ENCODE measurements at regions not wholly inside any gene's neighbourhood (a gene's known extent, or its start where the extent isn't known, plus 50 kb on each side); places are given as distances from the start of the nearest gene placed in this dataset.
A peak's percentile ranks its signal among the peaks of the same experiment; 100 is the strongest.

DNA sequence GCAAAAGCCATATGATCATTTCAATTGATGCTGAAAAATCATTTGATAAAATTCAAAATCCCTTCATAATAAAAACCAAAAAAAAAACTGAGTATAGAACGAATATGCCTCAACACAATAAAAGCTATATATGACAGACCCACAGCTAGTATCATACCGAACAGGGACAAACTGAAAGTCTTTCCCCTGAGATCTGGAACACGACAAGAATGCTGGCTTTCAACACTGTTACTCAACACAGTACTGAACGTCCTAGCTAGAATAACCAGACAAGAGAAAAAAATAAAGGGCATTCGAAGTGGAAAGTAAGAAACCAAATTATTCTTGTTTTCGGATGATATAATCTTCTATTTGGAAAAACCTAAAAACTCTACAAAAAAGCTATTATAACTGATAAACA is 559.9 kb downstream of the EPM2A start:
- Mint-ChIP-seq H3K4me3 (no peak overlapping the region), H3K9me3 (peaks cover 6 to 39% (median 14%) of the 10 kb centered on the region in 7 donors), H3K4me1 (no peaks in the 10 kb centered on the region), H3K36me3 (no peaks in the 10 kb centered on the region), H3K27ac (no peak overlapping the region), H3K27me3 (peaks cover 0 to 5% (median 4%) of the 10 kb centered on the region in 3 donors)
- ATAC-seq (ENCODE audit: low read depth in 2 of 2) (no peak), DNase-seq (no peak)

GRCh38 chr6:145178391-145178790 is 556.9 kb downstream of the EPM2A start:
- Mint-ChIP-seq H3K9me3 (peaks cover 6 to 39% (median 14%) of the 10 kb centered on the region in 7 donors), H3K27me3 (peaks cover 0 to 4% (median 0%) of the 10 kb centered on the region in 3 donors), H3K36me3 (no peaks in the 10 kb centered on the region), H3K4me3 (no peak overlapping the region), H3K27ac (no peak overlapping the region), H3K4me1 (no peaks in the 10 kb centered on the region)
- no peak for DNase-seq
- ATAC-seq (ENCODE audit: low read depth in 2 of 2): no peak

DNA sequence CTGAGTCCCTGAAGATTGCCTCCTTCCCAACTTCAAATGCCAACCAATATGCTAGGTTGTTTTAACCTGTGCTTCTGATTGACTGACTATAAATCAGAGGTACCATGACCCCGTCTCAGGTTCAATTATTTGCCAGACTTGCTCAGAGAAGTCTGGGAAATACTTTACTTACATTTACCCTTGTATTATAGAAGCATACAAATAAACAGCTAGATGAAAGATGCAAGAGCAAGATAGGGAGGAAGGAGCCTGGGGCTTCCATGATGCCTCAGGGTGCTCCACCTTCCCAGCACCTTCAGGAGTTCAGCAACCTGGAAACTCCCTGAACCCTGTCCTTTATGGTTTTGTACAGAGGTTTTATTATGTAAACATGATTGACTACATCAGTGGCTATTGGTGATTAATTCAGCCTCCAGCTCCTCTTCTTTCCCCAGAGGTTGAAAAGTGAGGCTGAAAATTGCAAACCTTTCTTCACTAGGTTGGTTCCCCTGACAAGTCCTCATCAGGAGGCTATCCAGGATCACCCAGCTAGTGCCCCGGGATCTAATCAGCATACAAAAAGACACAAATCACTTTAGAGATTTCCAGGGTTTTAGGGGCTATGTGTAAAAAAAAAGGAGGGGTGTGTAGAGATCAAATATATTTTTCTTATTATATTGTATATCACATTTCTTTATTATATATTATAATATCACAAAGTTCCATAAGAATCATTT is 547.7 kb downstream of the EPM2A start:
- peak overlapping the region in 1 of 6 donors; percentile 51 for H3K27ac Mint-ChIP-seq
- H3K27me3 Mint-ChIP-seq: no peaks in the 10 kb centered on the region
- no peaks in the 10 kb centered on the region for H3K36me3 Mint-ChIP-seq
- H3K9me3 Mint-ChIP-seq: peaks cover 0 to 8% (median 0%) of the 10 kb centered on the region in 7 donors
- H3K4me3 Mint-ChIP-seq: no peak overlapping the region
- H3K4me1 Mint-ChIP-seq: no peaks in the 10 kb centered on the region
- DNase-seq: no peak
- ATAC-seq (ENCODE audit: low read depth in 2 of 2): no peak

DNA sequence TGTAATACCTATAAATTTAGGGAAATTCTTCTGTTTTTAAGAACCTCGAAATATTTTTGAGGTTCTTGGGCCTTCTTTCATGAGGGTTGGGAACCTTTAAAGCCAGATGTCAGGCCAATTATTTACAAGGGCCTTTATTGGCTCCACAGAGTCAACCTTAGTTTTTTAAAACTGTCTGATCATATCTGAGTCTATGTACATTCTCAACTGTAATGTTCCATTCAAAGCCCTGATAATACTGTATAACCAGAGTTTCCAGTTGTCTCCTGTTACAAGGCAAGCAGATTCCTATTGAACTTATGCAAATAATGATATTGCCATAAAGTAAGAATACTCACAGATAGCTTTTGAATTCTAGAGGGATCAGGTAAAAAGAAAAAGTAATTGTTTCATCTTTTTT is 545.5 kb downstream of the EPM2A start:
- Mint-ChIP-seq H3K36me3 (no peaks in the 10 kb centered on the region), H3K4me3 (no peak overlapping the region), H3K27me3 (no peaks in the 10 kb centered on the region), H3K4me1 (no peaks in the 10 kb centered on the region), H3K27ac (no peak overlapping the region), H3K9me3 (peaks cover 0 to 2% (median 0%) of the 10 kb centered on the region in 7 donors)
- DNase-seq (no peak), ATAC-seq (ENCODE audit: low read depth in 2 of 2) (no peak)

DNA sequence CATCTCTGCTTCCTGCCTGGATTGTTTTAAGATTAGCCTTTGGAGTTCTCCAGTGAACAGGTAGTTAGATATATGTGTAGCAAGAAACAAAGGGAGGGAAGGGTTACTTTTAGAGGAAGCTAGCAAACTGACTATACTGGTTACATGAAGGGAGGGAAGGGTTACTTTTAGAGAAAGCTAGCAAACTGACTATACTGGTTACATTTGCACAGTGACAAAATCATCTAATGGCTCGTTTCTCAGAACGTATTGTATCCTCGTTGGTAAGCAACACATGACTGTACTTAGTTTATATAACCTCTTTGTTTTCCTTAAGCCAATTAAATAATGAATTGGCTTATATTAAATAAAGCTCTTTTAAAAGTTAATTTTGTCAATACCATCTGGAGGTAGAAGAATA is 540.9 kb downstream of the EPM2A start:
- H3K9me3 Mint-ChIP-seq: no peaks in the 10 kb centered on the region
- H3K4me3 Mint-ChIP-seq: no peak overlapping the region
- H3K27ac Mint-ChIP-seq: no peak overlapping the region
- ATAC-seq (ENCODE audit: low read depth in 2 of 2) (no peak), DNase-seq (no peak)
- H3K4me1 Mint-ChIP-seq: no peaks in the 10 kb centered on the region
- no peaks in the 10 kb centered on the region for H3K27me3 Mint-ChIP-seq
- H3K36me3 Mint-ChIP-seq: no peaks in the 10 kb centered on the region

DNA sequence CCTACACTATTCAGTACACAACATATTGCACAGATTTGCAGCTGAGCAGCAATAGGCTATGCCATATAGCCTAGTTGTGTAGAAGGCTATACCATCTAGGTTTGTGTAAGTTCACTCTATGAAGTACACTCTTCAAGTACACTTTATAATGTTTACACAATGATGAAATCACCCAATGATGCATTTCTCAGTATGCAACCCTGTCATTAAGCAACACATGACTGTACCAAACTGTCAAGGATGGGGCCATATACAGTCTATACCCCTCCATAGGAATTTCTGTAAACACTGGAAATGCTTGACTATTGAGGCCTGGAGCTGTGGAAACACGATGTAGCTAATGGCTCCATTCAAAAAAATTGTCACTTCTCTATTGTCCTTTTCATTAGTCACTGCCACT is 535.4 kb downstream of the EPM2A start:
- H3K4me1 Mint-ChIP-seq: no peaks in the 10 kb centered on the region
- H3K27me3 Mint-ChIP-seq: peaks cover 0 to 9% (median 5%) of the 10 kb centered on the region in 3 donors

DNA sequence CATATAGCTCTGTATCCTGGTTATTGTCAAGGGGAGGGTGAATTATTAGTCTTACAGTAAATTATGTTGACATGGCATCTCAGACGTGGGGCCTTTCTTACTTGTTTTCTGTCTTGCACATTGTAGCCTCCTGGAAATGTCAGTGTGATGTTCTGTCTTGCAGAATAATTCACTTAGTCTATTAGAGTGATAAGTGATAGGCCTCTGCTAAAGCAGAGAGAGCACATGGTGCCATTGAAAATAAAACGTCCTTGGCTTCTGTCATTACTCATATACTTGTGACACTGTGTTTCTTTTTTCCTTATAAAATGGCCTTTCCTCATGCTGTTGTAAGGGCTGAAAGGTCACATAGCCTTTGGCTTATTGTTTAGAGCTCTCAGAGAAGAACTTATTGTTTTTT is 531.0 kb downstream of the EPM2A start:
- H3K27ac Mint-ChIP-seq: no peak overlapping the region
- H3K36me3 Mint-ChIP-seq: no peaks in the 10 kb centered on the region
- no peak overlapping the region for H3K4me3 Mint-ChIP-seq
- ATAC-seq (ENCODE audit: low read depth in 2 of 2): no peak
- no peak for DNase-seq
- no peaks in the 10 kb centered on the region for H3K4me1 Mint-ChIP-seq
- peaks cover 8 to 13% (median 9%) of the 10 kb centered on the region in 3 donors for H3K27me3 Mint-ChIP-seq
- peaks cover 0 to 2% (median 0%) of the 10 kb centered on the region in 7 donors for H3K9me3 Mint-ChIP-seq

More for the DNA sequence above, 535.4 kb downstream of the EPM2A start:
- Mint-ChIP-seq H3K27ac (no peak overlapping the region), H3K36me3 (no peaks in the 10 kb centered on the region), H3K9me3 (peaks cover 0 to 2% (median 0%) of the 10 kb centered on the region in 7 donors), H3K4me3 (no peak overlapping the region)
- DNase-seq (no peak), ATAC-seq (ENCODE audit: low read depth in 2 of 2) (no peak)

GRCh38 chr6:145206247-145206907 is 528.9 kb downstream of the EPM2A start:
- no peak overlapping the region for H3K27ac Mint-ChIP-seq
- no peak for ATAC-seq (ENCODE audit: low read depth in 2 of 2)

DNA sequence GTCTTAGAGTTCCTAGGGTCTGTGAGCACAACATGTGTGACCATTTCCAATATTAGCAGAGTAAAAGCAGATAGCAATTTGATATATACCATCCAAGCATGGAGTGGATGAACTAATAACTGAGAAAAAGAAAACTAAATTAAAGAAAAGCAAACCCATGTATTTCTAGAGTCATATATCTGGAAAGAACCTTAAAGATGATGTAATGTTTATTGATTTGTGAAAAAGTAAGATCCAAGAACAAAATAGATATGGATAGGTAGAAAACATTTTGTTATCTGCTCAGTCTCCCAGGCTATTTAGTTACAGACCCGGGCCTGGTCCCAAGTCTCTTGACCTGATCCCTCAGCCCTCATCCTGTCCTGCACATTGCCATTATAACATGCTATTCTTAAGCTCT is 526.8 kb downstream of the EPM2A start:
- DNase-seq (no peak), ATAC-seq (ENCODE audit: low read depth in 2 of 2) (no peak)
- H3K36me3 Mint-ChIP-seq: no peaks in the 10 kb centered on the region
- no peak overlapping the region for H3K4me3 Mint-ChIP-seq
- peaks cover 0 to 6% (median 5%) of the 10 kb centered on the region in 3 donors for H3K4me1 Mint-ChIP-seq
- no peak overlapping the region for H3K27ac Mint-ChIP-seq
- peaks cover 3 to 8% (median 4%) of the 10 kb centered on the region in 3 donors for H3K27me3 Mint-ChIP-seq
- H3K9me3 Mint-ChIP-seq: no peaks in the 10 kb centered on the region

More at GRCh38 chr6:145206247-145206907, 528.9 kb downstream of the EPM2A start:
- Mint-ChIP-seq H3K4me3 (no peak overlapping the region), H3K36me3 (no peaks in the 10 kb centered on the region), H3K9me3 (peaks cover 0 to 2% (median 0%) of the 10 kb centered on the region in 7 donors), H3K4me1 (no peaks in the 10 kb centered on the region), H3K27me3 (peaks cover 4 to 12% (median 8%) of the 10 kb centered on the region in 3 donors)
- no peak for DNase-seq

DNA sequence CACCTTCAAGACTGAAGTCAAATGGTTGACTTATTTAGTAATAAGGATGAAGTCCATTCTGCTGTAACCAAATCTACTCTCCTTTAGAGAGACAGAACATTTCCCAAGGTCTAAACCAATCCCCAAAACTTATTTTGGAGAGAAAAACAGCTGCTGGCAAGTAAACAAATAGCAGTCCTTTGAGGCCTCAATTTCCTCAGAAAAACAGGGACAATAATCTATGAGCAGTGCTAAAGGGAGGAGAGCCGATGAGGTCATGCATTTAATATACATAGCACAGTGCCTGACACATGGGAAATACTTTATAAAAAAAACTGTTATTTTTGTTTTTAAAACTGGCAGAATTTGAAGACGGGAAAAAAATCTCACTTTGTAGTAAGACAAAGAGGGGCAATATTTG is 526.0 kb downstream of the EPM2A start:
- peaks cover 3 to 8% (median 4%) of the 10 kb centered on the region in 3 donors for H3K27me3 Mint-ChIP-seq
- ATAC-seq (ENCODE audit: low read depth in 2 of 2) (no peak), DNase-seq (no peak)
- H3K27ac Mint-ChIP-seq: peak overlapping the region in 1 of 6 donors; percentile 8
- H3K36me3 Mint-ChIP-seq: no peaks in the 10 kb centered on the region
- H3K4me1 Mint-ChIP-seq: peaks cover 0 to 7% (median 6%) of the 10 kb centered on the region in 3 donors
- H3K9me3 Mint-ChIP-seq: no peaks in the 10 kb centered on the region
- H3K4me3 Mint-ChIP-seq: no peak overlapping the region

DNA sequence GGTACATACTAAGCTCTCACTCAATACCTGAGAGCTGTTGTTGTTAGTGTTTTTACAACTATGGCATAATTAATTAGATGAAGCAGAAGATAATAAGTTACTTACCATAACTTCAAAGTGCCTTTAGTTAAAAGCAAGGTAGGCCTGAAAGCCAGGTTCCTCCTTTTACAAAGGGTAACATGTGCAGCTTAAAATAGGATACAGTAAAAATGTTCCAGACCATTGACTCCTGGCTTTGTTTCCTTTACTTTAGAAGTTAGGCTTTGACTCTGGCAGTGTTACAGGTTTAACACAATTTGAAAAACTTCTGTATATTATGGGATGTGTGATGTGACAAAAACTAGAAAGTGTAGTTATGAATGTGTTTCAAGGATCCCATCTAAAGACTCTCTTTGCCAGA is 522.5 kb downstream of the EPM2A start:
- Mint-ChIP-seq H3K4me3 (no peak overlapping the region), H3K4me1 (peaks cover 0 to 7% (median 6%) of the 10 kb centered on the region in 3 donors), H3K27me3 (no peaks in the 10 kb centered on the region), H3K9me3 (no peaks in the 10 kb centered on the region), H3K36me3 (no peaks in the 10 kb centered on the region), H3K27ac (no peak overlapping the region)
- no peak for DNase-seq
- ATAC-seq (ENCODE audit: low read depth in 2 of 2): no peak

- no peak for DNase-seq
- peak overlapping the region in 1 of 6 donors; percentile 13 for H3K27ac Mint-ChIP-seq
Observed at GRCh38 chr6:145213614-145214013, 521.7 kb downstream of the EPM2A start.

GRCh38 chr6:145214570-145214969 is 520.8 kb downstream of the EPM2A start:
- peaks cover 0 to 7% (median 6%) of the 10 kb centered on the region in 3 donors for H3K4me1 Mint-ChIP-seq
- no peak overlapping the region for H3K27ac Mint-ChIP-seq
- ATAC-seq (ENCODE audit: low read depth in 2 of 2) (no peak), DNase-seq (peak; percentile 1)
- H3K36me3 Mint-ChIP-seq: no peaks in the 10 kb centered on the region
- H3K9me3 Mint-ChIP-seq: no peaks in the 10 kb centered on the region
- H3K4me3 Mint-ChIP-seq: no peak overlapping the region
- no peaks in the 10 kb centered on the region for H3K27me3 Mint-ChIP-seq

More at GRCh38 chr6:145213614-145214013, 521.7 kb downstream of the EPM2A start:
- H3K4me1 Mint-ChIP-seq: peaks cover 0 to 7% (median 6%) of the 10 kb centered on the region in 3 donors
- ATAC-seq (ENCODE audit: low read depth in 2 of 2): no peak
- H3K4me3 Mint-ChIP-seq: no peak overlapping the region
- H3K27me3 Mint-ChIP-seq: no peaks in the 10 kb centered on the region
- H3K9me3 Mint-ChIP-seq: no peaks in the 10 kb centered on the region
- no peaks in the 10 kb centered on the region for H3K36me3 Mint-ChIP-seq

DNA sequence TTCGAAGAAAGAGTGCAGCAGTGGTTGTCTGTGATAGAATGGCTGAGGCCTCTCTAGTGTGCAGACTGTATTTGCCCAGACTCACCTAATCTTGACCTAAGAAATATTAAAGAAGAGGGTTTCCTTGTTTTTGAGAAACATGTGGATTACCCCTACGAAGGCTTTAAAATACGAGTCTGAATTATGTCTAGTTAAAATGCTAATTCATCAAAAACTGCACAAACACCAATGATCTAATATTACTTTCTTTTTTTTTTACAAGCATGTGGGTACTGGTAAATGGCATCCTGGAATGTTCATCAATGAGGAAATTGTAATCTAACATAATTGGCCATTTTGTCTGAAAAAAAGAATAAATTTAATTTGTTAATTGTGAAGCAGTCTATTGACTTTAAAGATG is 510.9 kb downstream of the EPM2A start:
- Mint-ChIP-seq H3K27ac (no peak overlapping the region), H3K9me3 (peaks cover 0 to 7% (median 1%) of the 10 kb centered on the region in 7 donors), H3K27me3 (peaks cover 0 to 6% (median 3%) of the 10 kb centered on the region in 3 donors), H3K36me3 (no peaks in the 10 kb centered on the region), H3K4me3 (no peak overlapping the region), H3K4me1 (no peaks in the 10 kb centered on the region)
- no peak for ATAC-seq (ENCODE audit: low read depth in 2 of 2)
- no peak for DNase-seq
